ENCODE measurements at regions not wholly inside any gene's neighbourhood (a gene's known extent, or its start where the extent isn't known, plus 50 kb on each side); places are given as distances from the start of the nearest gene placed in this dataset.

GRCh38 chr10:43771675-43772074, 123.0 kb upstream of the ZNF32 start:
- 53% methylated on average over 2 of the region's 2 CpGs for WGBS
- H3K4me1 ChIP-seq (ENCODE audit: insufficient read depth): no peaks in the 10 kb centered on the region

GRCh38 chr10:43765516-43765915, 116.8 kb upstream of the ZNF32 start:
- WGBS: 95% methylated on average over 2 of the region's 2 CpGs

More at GRCh38 chr10:43771675-43772074, 123.0 kb upstream of the ZNF32 start:
- DNase-seq (ENCODE audit: extremely low spot score): no peak
- Histone ChIP-seq H3K36me3 (ENCODE audit: insufficient read depth) (no peaks in the 10 kb centered on the region), H3K4me3 (ENCODE audit: low read depth, low read length) (no peak overlapping the region), H3K27ac (ENCODE audit: low read depth) (no peak overlapping the region)

GRCh38 chr10:43763846-43764245, 115.2 kb upstream of the ZNF32 start:
- H3K4me1 ChIP-seq (ENCODE audit: insufficient read depth): no peaks in the 10 kb centered on the region
- no peak for DNase-seq (ENCODE audit: extremely low spot score)
- no peaks in the 10 kb centered on the region for H3K36me3 ChIP-seq (ENCODE audit: insufficient read depth)
- H3K4me3 ChIP-seq (ENCODE audit: low read depth, low read length): no peak overlapping the region
- no peak overlapping the region for H3K27ac ChIP-seq (ENCODE audit: low read depth)

More at GRCh38 chr10:43765516-43765915, 116.8 kb upstream of the ZNF32 start:
- no peak for DNase-seq (ENCODE audit: extremely low spot score)
- no peak overlapping the region for H3K27ac ChIP-seq (ENCODE audit: low read depth)
- no peaks in the 10 kb centered on the region for H3K36me3 ChIP-seq (ENCODE audit: insufficient read depth)
- H3K4me1 ChIP-seq (ENCODE audit: insufficient read depth): no peaks in the 10 kb centered on the region
- no peak overlapping the region for H3K4me3 ChIP-seq (ENCODE audit: low read depth, low read length)

- H3K36me3 ChIP-seq (ENCODE audit: insufficient read depth): no peaks in the 10 kb centered on the region
- DNase-seq (ENCODE audit: extremely low spot score): no peak
- H3K4me3 ChIP-seq (ENCODE audit: low read depth, low read length): no peak overlapping the region
- WGBS: 82% methylated on average over 10 of the region's 10 CpGs
- no peaks in the 10 kb centered on the region for H3K4me1 ChIP-seq (ENCODE audit: insufficient read depth)
- H3K27ac ChIP-seq (ENCODE audit: low read depth): no peak overlapping the region
Observed at GRCh38 chr10:43760514-43760913, 111.8 kb upstream of the ZNF32 start.

- Histone ChIP-seq H3K4me3 (ENCODE audit: low read depth, low read length) (no peak overlapping the region), H3K4me1 (ENCODE audit: insufficient read depth) (no peaks in the 10 kb centered on the region), H3K27ac (ENCODE audit: low read depth) (no peak overlapping the region), H3K36me3 (ENCODE audit: insufficient read depth) (no peaks in the 10 kb centered on the region)
- DNase-seq (ENCODE audit: extremely low spot score): no peak
- WGBS: 88% methylated on average over 5 of the region's 5 CpGs
Observed at GRCh38 chr10:43759216-43759615, 110.5 kb upstream of the ZNF32 start.

GRCh38 chr10:43756341-43756740, 107.7 kb upstream of the ZNF32 start:
- Histone ChIP-seq H3K4me3 (ENCODE audit: low read depth, low read length) (no peak overlapping the region), H3K36me3 (ENCODE audit: insufficient read depth) (no peaks in the 10 kb centered on the region), H3K4me1 (ENCODE audit: insufficient read depth) (no peaks in the 10 kb centered on the region), H3K27ac (ENCODE audit: low read depth) (no peak overlapping the region)
- 51% methylated on average over 3 of the region's 3 CpGs for WGBS
- no peak for DNase-seq (ENCODE audit: extremely low spot score)

GRCh38 chr10:43754569-43755260, 106.0 kb upstream of the ZNF32 start:
- DNase-seq (ENCODE audit: extremely low spot score): no peak
- Histone ChIP-seq H3K4me1 (ENCODE audit: insufficient read depth) (no peaks in the 10 kb centered on the region), H3K4me3 (ENCODE audit: low read depth, low read length) (no peak overlapping the region), H3K27ac (ENCODE audit: low read depth) (no peak overlapping the region), H3K36me3 (ENCODE audit: insufficient read depth) (no peaks in the 10 kb centered on the region)
- 94% methylated on average over 8 of the region's 8 CpGs for WGBS

- 87% methylated on average over 18 of the region's 18 CpGs for WGBS
- no peak for DNase-seq (ENCODE audit: extremely low spot score)
- no peaks in the 10 kb centered on the region for H3K36me3 ChIP-seq (ENCODE audit: insufficient read depth)
- H3K4me3 ChIP-seq (ENCODE audit: low read depth, low read length): no peak overlapping the region
- H3K27ac ChIP-seq (ENCODE audit: low read depth): no peak overlapping the region
- no peaks in the 10 kb centered on the region for H3K4me1 ChIP-seq (ENCODE audit: insufficient read depth)
Observed at GRCh38 chr10:43753397-43754061, 104.8 kb upstream of the ZNF32 start.

GRCh38 chr10:43752682-43753081, 104.0 kb upstream of the ZNF32 start:
- Histone ChIP-seq H3K36me3 (ENCODE audit: insufficient read depth) (no peaks in the 10 kb centered on the region), H3K4me3 (ENCODE audit: low read depth, low read length) (no peak overlapping the region), H3K27ac (ENCODE audit: low read depth) (no peak overlapping the region), H3K4me1 (ENCODE audit: insufficient read depth) (no peaks in the 10 kb centered on the region)
- no peak for DNase-seq (ENCODE audit: extremely low spot score)
- WGBS: 92% methylated on average over 1 of the region's 1 CpG

GRCh38 chr10:43751646-43752045, 103.0 kb upstream of the ZNF32 start:
- WGBS: 95% methylated on average over 5 of the region's 5 CpGs
- DNase-seq (ENCODE audit: extremely low spot score): no peak
- no peak overlapping the region for H3K27ac ChIP-seq (ENCODE audit: low read depth)
- H3K4me1 ChIP-seq (ENCODE audit: insufficient read depth): no peaks in the 10 kb centered on the region
- H3K36me3 ChIP-seq (ENCODE audit: insufficient read depth): no peaks in the 10 kb centered on the region
- H3K4me3 ChIP-seq (ENCODE audit: low read depth, low read length): no peak overlapping the region

GRCh38 chr10:43749940-43750552, 101.4 kb upstream of the ZNF32 start:
- H3K4me3 ChIP-seq (ENCODE audit: low read depth, low read length): no peak overlapping the region
- H3K4me1 ChIP-seq (ENCODE audit: insufficient read depth): no peaks in the 10 kb centered on the region
- no peak overlapping the region for H3K27ac ChIP-seq (ENCODE audit: low read depth)
- H3K36me3 ChIP-seq (ENCODE audit: insufficient read depth): no peaks in the 10 kb centered on the region
- 70% methylated on average over 4 of the region's 4 CpGs for WGBS
- no peak for DNase-seq (ENCODE audit: extremely low spot score)

GRCh38 chr10:43749145-43749576, 100.5 kb upstream of the ZNF32 start:
- Histone ChIP-seq H3K4me3 (ENCODE audit: low read depth, low read length) (no peak overlapping the region), H3K4me1 (ENCODE audit: insufficient read depth) (no peaks in the 10 kb centered on the region), H3K36me3 (ENCODE audit: insufficient read depth) (no peaks in the 10 kb centered on the region), H3K27ac (ENCODE audit: low read depth) (no peak overlapping the region)
- 86% methylated on average over 13 of the region's 13 CpGs for WGBS
- no peak for DNase-seq (ENCODE audit: extremely low spot score)

- WGBS: 96% methylated on average over 7 of the region's 7 CpGs
- no peak for DNase-seq (ENCODE audit: extremely low spot score)
- Histone ChIP-seq H3K4me1 (ENCODE audit: insufficient read depth) (no peaks in the 10 kb centered on the region), H3K36me3 (ENCODE audit: insufficient read depth) (no peaks in the 10 kb centered on the region), H3K27ac (ENCODE audit: low read depth) (no peak overlapping the region), H3K4me3 (ENCODE audit: low read depth, low read length) (no peak overlapping the region)
Observed at GRCh38 chr10:43748560-43748959, 99.9 kb upstream of the ZNF32 start.

- 77% methylated on average over 1 of the region's 1 CpG for WGBS
Observed at GRCh38 chr10:43746906-43747305, 98.2 kb upstream of the ZNF32 start.

More at GRCh38 chr10:43746906-43747305, 98.2 kb upstream of the ZNF32 start:
- no peak for DNase-seq (ENCODE audit: extremely low spot score)
- Histone ChIP-seq H3K4me1 (ENCODE audit: insufficient read depth) (no peaks in the 10 kb centered on the region), H3K36me3 (ENCODE audit: insufficient read depth) (no peaks in the 10 kb centered on the region), H3K4me3 (ENCODE audit: low read depth, low read length) (no peak overlapping the region), H3K27ac (ENCODE audit: low read depth) (no peak overlapping the region)
